H1 (cell line): ENCODE measurements at regions not wholly inside any gene's neighbourhood (a gene's known extent, or its start where the extent isn't known, plus 50 kb on each side); places are given as distances from the start of the nearest gene placed in this dataset.

Experiments
- EP300 ChIP-seq, 2 experiments: IDR thresholded peaks; 1 replicate in 1 of 2; 2 replicates in 1 of 2; pipeline ENCODE4 v1.6.1; 2011 to 2012; ENCODE audit warnings: low read depth in 2 of 2, low read length in 2 of 2, mild to moderate bottlenecking in 2 of 2, borderline replicate concordance in 1 of 2, inconsistent platforms in 1 of 2, moderate library complexity in 1 of 2
- EZH2 ChIP-seq: fragments of 200-600 bp; sonication (generic); IDR thresholded peaks from 2 replicates; pipeline ENCODE4 v1.7.1; 2012; ENCODE audit warnings: low read depth, mild to moderate bottlenecking, moderate library complexity, low read length, inconsistent platforms; ENCODE audit not compliant: severe bottlenecking
- JUND ChIP-seq: IDR thresholded peaks from 2 replicates; pipeline ENCODE4 v1.6.1; 2011; ENCODE audit warnings: mild to moderate bottlenecking, improper control_type of control experiment, low read length
- KDM1A ChIP-seq: fragments of 200-600, 300-600 bp; sonication (generic); IDR thresholded peaks from 2 replicates; pipeline ENCODE4 v1.7.1; 2016; ENCODE audit warnings: mild to moderate bottlenecking, low read length, borderline replicate concordance
- MAFK ChIP-seq: IDR thresholded peaks from 2 replicates; pipeline ENCODE4 v1.6.1; 2012; ENCODE audit warnings: low read depth, mild to moderate bottlenecking, improper control_type of control experiment, low read length
- MAX ChIP-seq: IDR thresholded peaks from 2 replicates; pipeline ENCODE4 v1.6.1; 2012; ENCODE audit warnings: inconsistent platforms
- POLR2A ChIP-seq, 2 experiments: IDR thresholded peaks; 1 replicate in 1 of 2; 2 replicates in 1 of 2; pipeline ENCODE4 v1.6.1; 2011; ENCODE audit warnings: low read depth in 2 of 2, low read length in 2 of 2, mild to moderate bottlenecking in 2 of 2; ENCODE audit errors: control extremely low read depth in 1 of 2
- POLR2AphosphoS5 ChIP-seq: IDR thresholded peaks from 2 replicates; pipeline ENCODE4 v1.6.1; 2011; ENCODE audit warnings: low read depth, low read length
- RAD21 ChIP-seq, 2 experiments: IDR thresholded peaks in 1 of 2; conservative IDR thresholded peaks in 1 of 2; 2 replicates each; pipeline ENCODE4 v1.6.1; 2011; ENCODE audit warnings: low read depth in 2 of 2, low read length in 2 of 2, improper control_type of control experiment in 1 of 2, inconsistent platforms in 1 of 2, mild to moderate bottlenecking in 1 of 2, moderate library complexity in 1 of 2
- RXRA ChIP-seq: IDR thresholded peaks from 2 replicates; pipeline ENCODE4 v1.6.1; 2011; ENCODE audit warnings: low read depth, mild to moderate bottlenecking, low read length, moderate library complexity; ENCODE audit not compliant: insufficient read depth
- SIN3A ChIP-seq, 2 experiments: IDR thresholded peaks in 1 of 2; conservative IDR thresholded peaks in 1 of 2; 2 replicates each; pipeline ENCODE4 v1.6.1; 2011 to 2012; ENCODE audit warnings: low read length in 2 of 2, improper control_type of control experiment in 1 of 2, low read depth in 1 of 2, mild to moderate bottlenecking in 1 of 2
- SP4 ChIP-seq: IDR thresholded peaks from 2 replicates; pipeline ENCODE4 v1.6.1; 2012; ENCODE audit warnings: low read length, inconsistent platforms
- YY1 ChIP-seq: IDR thresholded peaks from 2 replicates; pipeline ENCODE4 v1.6.1; 2011; ENCODE audit warnings: low read depth, mild to moderate bottlenecking, low read length

- no peak for TF ChIP-seq EP300 (IDR thresholded peaks at IDR 0.05; ENCODE audit: borderline replicate concordance in 1 of 2, low read depth in 2 of 2, low read length in 2 of 2)
- TF ChIP-seq JUND = no peak
- no peak for TF ChIP-seq POLR2A (IDR thresholded peaks at IDR 0.05; ENCODE audit: control extremely low read depth in 1 of 2, low read depth in 2 of 2, low read length in 2 of 2)
- TF ChIP-seq YY1 = no peak
- no peak for TF ChIP-seq RXRA
- TF ChIP-seq MAX = no peak
- no peak for TF ChIP-seq SP4
- peak; percentile 59 to 66 for TF ChIP-seq RAD21 (IDR thresholded peaks at IDR 0.05 in 1 of 2, conservative IDR thresholded peaks at IDR 0.05 in 1 of 2; ENCODE audit: low read depth in 2 of 2, low read length in 2 of 2)
- TF ChIP-seq KDM1A = no peak
- no peak for TF ChIP-seq EZH2
- no peak for TF ChIP-seq MAFK
- TF ChIP-seq POLR2AphosphoS5 = no peak
- no peak for TF ChIP-seq SIN3A (conservative IDR thresholded peaks at IDR 0.05 in 1 of 2, IDR thresholded peaks at IDR 0.05 in 1 of 2; ENCODE audit: low read depth in 1 of 2, low read length in 2 of 2)
Observed at GRCh38 chr9:2469681-2470221, 151.8 kb upstream of the VLDLR start.
